ENCODE measurements at regions not wholly inside any gene's neighbourhood (a gene's known extent, or its start where the extent isn't known, plus 50 kb on each side); places are given as distances from the start of the nearest gene placed in this dataset.
A peak's percentile ranks its signal among the peaks of the same experiment; 100 is the strongest.

GRCh38 chr1:172761581-172762486 lies 102.9 kb downstream of the FASLG start:
- H3K4me3 ChIP-seq (ENCODE audit: low read depth, low read length): no peak overlapping the region
- peak; percentile 63 for DNase-seq (ENCODE audit: low read depth)
- no peak for TF ChIP-seq CTCF (IDR thresholded peaks at IDR 0.05; ENCODE audit: insufficient read depth, low read length)

- no peak overlapping the region for H3K4me3 ChIP-seq (ENCODE audit: low read depth, low read length)
- no peak for TF ChIP-seq CTCF (IDR thresholded peaks at IDR 0.05; ENCODE audit: insufficient read depth, low read length)
- DNase-seq (ENCODE audit: low read depth): no peak
Measured at GRCh38 chr1:172763057-172763456, 104.2 kb downstream of the FASLG start.

GRCh38 chr1:172764378-172764777 lies 105.5 kb downstream of the FASLG start:
- no peak overlapping the region for H3K4me3 ChIP-seq (ENCODE audit: low read depth, low read length)
- no peak for TF ChIP-seq CTCF (IDR thresholded peaks at IDR 0.05; ENCODE audit: insufficient read depth, low read length)
- DNase-seq (ENCODE audit: low read depth): no peak

- no peak for DNase-seq (ENCODE audit: low read depth)
Measured at GRCh38 chr1:172766462-172766861, 107.6 kb downstream of the FASLG start.

GRCh38 chr1:172770071-172770470 lies 111.2 kb downstream of the FASLG start:
- TF ChIP-seq CTCF (IDR thresholded peaks at IDR 0.05; ENCODE audit: insufficient read depth, low read length): no peak
- no peak overlapping the region for H3K4me3 ChIP-seq (ENCODE audit: low read depth, low read length)
- DNase-seq (ENCODE audit: low read depth): no peak

More at GRCh38 chr1:172766462-172766861, 107.6 kb downstream of the FASLG start:
- no peak overlapping the region for H3K4me3 ChIP-seq (ENCODE audit: low read depth, low read length)
- TF ChIP-seq CTCF (IDR thresholded peaks at IDR 0.05; ENCODE audit: insufficient read depth, low read length): no peak

- DNase-seq (ENCODE audit: low read depth): no peak
- no peak for TF ChIP-seq CTCF (IDR thresholded peaks at IDR 0.05; ENCODE audit: insufficient read depth, low read length)
Measured at GRCh38 chr1:172774561-172774960, 115.7 kb downstream of the FASLG start.

More at GRCh38 chr1:172774561-172774960, 115.7 kb downstream of the FASLG start:
- no peak overlapping the region for H3K4me3 ChIP-seq (ENCODE audit: low read depth, low read length)
